ENCODE measurements at regions not wholly inside any gene's neighbourhood (a gene's known extent, or its start where the extent isn't known, plus 50 kb on each side); places are given as distances from the start of the nearest gene placed in this dataset.
"Not testable (repeated sequence)": the region's sequence is repeated elsewhere in the genome, so short reads cannot be mapped to it uniquely, and the experiment has no call there.

GRCh38 chr15:77896147-77897112 lies 181.1 kb downstream of the TBC1D2B start:
- DNase-seq: not testable (repeated sequence)

DNA sequence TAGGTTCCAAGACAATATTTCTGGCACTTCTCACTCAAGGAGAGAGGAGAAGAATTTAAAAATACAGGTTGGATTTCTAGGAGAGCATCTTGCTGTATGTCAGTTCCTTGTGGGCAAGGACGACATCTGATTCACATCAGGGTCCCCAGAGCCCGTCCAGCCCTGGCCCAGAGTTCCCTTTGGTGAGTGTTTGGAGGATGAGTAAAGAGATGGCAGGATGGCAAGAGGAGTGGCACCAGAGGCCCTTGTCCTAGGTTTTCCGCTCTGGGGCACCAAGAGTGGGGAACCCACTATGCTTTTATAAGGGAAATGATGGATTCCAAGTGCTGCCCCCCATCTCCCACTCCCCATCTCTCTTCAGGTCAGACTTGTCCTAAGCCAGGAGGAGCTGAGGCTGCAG lies 181.8 kb downstream of the TBC1D2B start:
- DNase-seq: no peak

DNA sequence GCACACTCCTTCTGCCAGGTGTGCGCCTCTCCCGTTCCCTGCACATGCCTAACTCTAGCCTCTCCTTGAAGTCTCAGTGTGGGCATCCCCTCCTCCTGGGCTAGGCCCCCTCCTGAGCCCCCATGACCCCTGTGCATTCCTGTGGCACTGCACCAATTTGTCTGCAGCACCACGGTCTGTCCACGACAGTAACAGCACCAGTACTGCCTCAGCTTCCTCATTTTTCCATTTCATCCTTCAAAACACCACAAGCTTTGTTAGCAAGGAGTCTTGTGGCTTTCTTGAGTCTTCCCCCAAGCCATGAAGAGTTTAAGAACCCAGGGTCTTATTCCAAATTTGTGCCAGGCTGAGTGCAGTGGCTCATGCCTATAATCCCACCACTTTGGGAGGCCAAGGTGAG lies 182.4 kb downstream of the TBC1D2B start:
- DNase-seq: not testable (repeated sequence)

GRCh38 chr15:77893671-77894640 lies 183.6 kb downstream of the TBC1D2B start:
- DNase-seq: not testable (repeated sequence)

DNA sequence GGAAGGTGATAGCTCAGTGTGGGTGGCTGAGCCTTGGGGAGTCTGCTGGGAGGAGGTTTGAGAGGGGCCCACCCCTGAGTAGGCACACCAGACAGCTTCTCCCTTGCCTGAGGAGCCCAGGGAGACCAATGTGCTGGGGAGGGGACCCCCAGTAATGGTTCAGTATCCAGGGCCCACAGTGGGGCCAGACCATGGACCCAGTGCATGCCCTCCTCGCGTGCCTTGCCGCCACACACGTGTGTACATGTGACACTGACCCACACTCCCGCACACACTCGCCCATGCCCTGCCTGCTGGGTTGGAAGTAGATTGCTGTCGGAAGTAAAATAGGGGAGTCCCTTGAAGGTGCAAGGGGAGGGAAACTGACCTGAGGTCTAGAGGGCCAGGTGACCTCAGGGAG lies 184.3 kb downstream of the TBC1D2B start:
- not testable (repeated sequence) for DNase-seq

DNA sequence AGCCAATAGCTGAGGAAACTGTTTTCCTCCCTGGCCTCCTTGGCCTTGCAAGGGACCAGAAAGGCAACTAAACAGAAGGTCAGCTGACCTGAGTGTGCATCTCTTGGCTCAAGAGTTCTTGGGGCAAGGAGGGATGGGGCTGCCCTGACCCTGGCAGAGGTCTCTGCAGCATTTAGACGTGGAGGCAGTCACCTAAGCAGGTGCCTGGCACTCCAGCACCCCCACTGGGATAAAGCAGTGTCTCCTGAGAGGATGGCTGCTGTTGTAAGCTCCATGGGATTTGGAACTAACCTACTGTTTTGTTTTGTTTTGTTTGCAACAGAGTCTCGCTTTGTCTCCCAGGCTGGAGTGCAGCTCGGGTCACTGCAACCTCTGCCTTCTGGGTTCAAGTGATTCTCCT lies 185.2 kb downstream of the TBC1D2B start:
- no peak for DNase-seq

- DNase-seq: not testable (repeated sequence)
Observed at GRCh38 chr15:77891862-77892261, 185.6 kb downstream of the TBC1D2B start.

- not testable (repeated sequence) for DNase-seq
Observed at GRCh38 chr15:77890911-77891801, 186.4 kb downstream of the TBC1D2B start.

GRCh38 chr15:77889828-77890725 lies 187.4 kb downstream of the TBC1D2B start:
- not testable (repeated sequence) for DNase-seq

DNA sequence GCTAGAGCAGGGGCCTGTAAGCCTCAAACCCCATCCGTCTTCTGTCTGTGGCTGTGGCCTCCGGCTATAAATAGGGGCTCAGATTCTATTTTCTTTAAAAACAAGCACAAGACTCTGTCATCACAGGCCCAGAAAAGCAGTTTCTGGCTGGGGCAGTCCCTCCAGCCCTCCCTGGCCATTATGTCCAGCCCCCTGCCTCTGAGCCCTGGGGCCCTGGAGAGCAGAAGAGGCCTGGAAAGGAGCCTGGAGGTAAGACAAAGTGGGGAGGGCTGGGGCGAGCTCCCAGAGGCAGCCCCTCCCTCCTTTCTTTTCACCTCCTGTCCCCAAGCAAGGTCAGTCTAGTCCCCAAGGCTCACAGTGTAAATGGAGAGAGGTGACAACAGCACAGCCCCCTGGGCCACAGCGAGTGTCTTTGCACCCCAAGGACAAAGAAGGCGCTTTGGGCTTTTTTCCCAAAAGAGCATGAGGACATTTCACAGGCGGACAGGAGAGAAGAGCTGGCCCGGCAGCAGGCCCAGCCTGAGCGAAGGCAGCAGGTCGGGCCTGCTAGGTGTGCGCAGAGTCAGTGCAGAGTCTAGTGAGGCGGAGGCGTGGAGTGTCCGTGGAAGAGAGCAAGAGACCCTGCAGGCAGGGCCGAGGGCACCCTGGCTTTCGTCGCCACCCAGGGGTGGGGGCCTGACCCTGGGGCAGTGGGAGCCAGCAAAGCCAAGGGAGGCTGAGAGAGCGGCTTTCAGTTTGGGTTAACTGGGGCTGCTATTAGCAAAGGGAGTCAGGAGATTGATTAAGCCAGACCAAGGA lies 188.3 kb downstream of the TBC1D2B start:
- no peak for DNase-seq

GRCh38 chr15:77887563-77888429 lies 189.7 kb downstream of the TBC1D2B start:
- DNase-seq: not testable (repeated sequence)

DNA sequence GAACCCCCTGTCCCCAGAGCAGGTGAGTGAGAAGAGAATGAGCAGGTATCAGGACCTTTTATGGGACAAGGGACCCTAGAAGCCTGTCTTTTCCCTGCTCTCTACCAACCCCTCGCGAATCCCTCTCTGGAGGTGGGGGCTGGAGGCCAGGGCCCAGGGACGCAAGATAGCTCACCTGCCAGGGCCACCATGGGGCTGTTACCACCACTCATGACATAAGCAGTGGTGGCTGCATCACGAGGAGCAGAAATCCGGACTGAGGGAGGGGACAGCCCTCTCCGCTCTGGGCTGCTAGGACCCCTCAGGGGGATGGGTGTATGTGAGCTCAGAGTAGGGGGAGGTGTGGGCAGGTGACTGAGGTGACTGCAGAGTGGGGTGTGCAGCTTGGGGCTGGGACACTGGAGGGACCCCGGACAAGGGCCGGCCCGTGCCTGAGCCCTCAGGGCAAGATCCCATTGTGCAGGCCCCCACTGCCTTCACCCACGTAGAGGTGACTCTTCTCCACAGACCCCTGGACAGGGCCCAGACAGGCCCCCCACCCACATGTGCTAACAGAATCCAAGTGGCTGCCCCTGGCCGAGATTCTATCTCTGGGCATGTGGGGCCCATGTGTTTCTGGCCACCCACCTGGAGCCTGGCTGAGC lies 190.6 kb downstream of the TBC1D2B start:
- DNase-seq: no peak

DNA sequence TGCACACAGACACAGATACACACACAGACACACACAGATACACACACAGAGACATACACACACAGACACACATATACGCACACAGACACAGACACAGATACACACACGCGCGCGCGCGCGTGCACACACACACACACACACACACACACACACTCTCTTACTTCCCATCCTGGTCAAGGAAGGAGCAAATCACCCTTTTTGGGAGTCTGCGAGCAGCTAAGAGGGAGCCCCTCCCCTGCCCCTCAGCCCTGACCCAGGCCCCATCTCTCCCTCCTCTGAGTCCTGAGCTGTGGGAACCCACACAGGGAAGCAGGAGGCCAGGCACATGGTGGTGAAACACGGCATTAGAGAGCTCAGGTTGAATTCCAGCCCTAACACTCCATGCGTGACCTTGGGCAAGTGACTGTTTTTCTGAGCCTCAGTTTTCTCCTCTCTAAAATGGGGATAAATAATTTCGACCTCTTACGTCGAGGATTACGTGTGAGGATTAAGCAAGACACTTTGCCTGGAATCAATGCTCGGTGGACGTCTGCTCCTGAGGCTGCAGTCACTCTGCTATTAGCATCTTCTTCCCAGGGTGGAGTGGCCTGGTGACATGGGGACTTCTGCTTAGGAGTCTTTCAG lies 191.5 kb downstream of the TBC1D2B start:
- DNase-seq: not testable (repeated sequence)

GRCh38 chr15:77883012-77883411 lies 194.5 kb downstream of the TBC1D2B start:
- DNase-seq: not testable (repeated sequence)

DNA sequence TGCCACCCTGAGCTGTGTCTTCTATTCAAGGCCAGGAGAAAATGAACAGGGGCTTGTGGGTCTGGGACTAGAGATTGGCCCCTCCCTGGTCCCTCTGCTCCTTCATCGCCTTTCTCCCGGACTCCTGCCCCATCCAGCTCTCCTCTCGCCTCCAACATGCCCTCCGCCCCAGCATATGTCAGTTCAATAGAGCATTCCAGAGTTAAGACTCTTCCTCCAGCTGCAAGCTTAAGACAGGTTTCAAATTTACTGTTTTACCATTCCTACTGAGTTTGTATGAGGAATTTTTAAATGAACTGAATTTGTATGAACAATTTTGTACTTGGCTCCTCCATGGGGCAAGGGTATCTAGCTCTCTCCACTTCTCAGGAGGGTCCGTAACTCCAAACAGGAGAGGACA lies 195.6 kb downstream of the TBC1D2B start:
- DNase-seq: no peak

DNA sequence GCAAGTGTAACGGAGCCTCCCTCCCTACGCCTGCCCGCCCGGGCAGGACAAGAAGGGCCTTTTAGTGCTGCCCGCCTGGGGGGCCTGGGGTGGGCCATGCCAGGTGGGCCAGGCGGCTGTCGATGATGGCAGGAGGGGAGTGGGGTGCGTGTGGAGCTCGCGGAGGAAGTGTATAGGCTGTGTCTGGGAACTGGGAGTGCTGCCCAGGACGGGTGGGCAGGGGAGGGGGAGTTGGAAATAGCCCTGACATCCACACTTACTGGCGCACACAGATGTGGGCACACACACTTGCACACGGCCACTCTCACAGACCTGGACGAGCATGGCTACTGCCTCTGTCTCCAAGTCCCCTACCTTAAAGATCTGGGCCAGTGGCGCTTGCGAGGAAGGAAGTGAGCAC lies 196.0 kb downstream of the TBC1D2B start:
- not testable (repeated sequence) for DNase-seq

- not testable (repeated sequence) for DNase-seq
Observed at GRCh38 chr15:77879466-77879865, 198.0 kb downstream of the TBC1D2B start.

All from occipital lobe (tissue), 1 donor.